Body of pancreas (tissue), 4 donors: ENCODE measurements at regions not wholly inside any gene's neighbourhood (a gene's known extent, or its start where the extent isn't known, plus 50 kb on each side); places are given as distances from the start of the nearest gene placed in this dataset.

ENCODE experiments used
- CTCF ChIP-seq, 7 experiments: fragments of 450-650 bp in 4 of 7; fragments of 200-600 bp in 3 of 7; sonication (generic) in 3 of 7; IDR thresholded peaks; one replicate each; pipeline ENCODE4 v1.5.1; 2016 to 2019; ENCODE audit warnings: antibody characterized with exemption in 7 of 7
- POLR2A ChIP-seq, 3 donors: fragments of 450-650 bp; IDR thresholded peaks; one replicate each; pipeline ENCODE4 v1.6.1; 2016; ENCODE audit warnings: antibody characterized with exemption in 3 of 3, mild to moderate bottlenecking in 2 of 3

GRCh38 chr14:98605043-98605442, 667.0 kb downstream of the BCL11B start:
- TF ChIP-seq CTCF (IDR thresholded peaks at IDR 0.05) = no peak
- TF ChIP-seq POLR2A (IDR thresholded peaks at IDR 0.05) = no peak
